Muscle of back (tissue), 3 donors: ENCODE measurements at regions not wholly inside any gene's neighbourhood (a gene's known extent, or its start where the extent isn't known, plus 50 kb on each side); places are given as distances from the start of the nearest gene placed in this dataset.
"Not testable (repeated sequence)": the region's sequence is repeated elsewhere in the genome, so short reads cannot be mapped to it uniquely, and the experiment has no call there.

Experiments used
- DNase-seq, 3 donors: peaks; one replicate each; pipeline versions ENCODE4 v3.0.0 to v3.0.0-alpha.2; 2013

GRCh38 chr3:181609030-181609767 is 102.5 kb upstream of the SOX2 start:
- no peak for DNase-seq

DNA sequence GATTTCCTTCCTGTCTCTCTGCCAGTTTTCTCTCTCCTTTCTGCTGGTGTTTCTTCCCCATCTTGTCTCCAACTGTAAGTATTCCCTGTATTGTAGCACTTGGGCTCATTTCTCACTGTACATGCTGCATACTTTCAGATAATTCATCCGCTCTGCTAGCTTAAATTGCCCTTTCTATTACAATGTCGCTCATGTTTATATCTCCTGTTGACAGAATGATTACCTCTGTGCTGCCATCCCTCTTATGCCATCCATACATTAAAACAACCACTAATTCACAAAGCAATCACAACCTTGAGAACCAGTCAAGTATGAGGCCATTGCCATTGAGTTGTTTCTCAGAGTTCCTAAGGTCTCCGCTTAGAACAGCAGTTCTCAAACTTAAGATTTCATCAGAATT is 107.5 kb upstream of the SOX2 start:
- DNase-seq, result no peak

GRCh38 chr3:181596126-181596525 is 115.6 kb upstream of the SOX2 start:
- DNase-seq, result no peak

- not testable (repeated sequence) for DNase-seq
These were observed 120.8 kb upstream of the SOX2 start for GRCh38 chr3:181590939-181591338.

DNA sequence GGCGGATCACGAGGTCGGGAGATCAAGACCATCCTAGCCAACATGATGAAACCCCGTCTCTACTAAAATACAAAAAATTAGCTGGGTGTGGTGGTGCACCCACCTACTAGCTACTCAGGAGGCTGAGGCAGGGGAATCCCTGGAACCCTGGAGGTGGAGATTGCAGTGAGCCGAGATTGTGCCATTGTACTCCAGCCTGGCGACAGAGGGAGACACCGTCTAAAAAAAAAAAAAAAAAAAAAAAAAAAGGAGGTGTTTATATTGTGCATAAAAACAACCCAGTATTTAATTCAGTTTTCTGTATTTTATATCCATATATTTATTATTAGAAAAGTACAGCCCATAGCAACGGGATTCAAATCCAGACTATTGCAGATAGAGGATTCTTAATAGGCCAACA is 129.1 kb upstream of the SOX2 start:
- no peak for DNase-seq

DNA sequence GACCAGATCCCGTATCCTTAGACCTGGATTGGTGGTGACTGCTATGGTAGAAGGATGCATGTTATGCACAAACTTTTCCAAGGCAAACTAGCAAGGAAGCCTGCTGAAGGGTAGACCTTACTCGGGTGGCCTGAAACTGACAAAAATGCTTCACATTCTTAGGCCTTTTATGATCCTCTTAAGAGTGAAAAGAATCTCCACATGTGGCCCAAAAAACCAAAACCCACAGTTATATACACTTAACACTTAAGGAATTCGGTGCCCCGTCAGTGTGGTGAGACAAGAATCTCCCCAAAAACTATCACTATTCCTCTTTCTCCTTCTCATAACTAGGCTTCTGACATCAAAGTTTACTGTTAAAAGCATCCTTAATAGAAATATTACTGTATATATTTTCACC is 130.1 kb upstream of the SOX2 start:
- no peak for DNase-seq

DNA sequence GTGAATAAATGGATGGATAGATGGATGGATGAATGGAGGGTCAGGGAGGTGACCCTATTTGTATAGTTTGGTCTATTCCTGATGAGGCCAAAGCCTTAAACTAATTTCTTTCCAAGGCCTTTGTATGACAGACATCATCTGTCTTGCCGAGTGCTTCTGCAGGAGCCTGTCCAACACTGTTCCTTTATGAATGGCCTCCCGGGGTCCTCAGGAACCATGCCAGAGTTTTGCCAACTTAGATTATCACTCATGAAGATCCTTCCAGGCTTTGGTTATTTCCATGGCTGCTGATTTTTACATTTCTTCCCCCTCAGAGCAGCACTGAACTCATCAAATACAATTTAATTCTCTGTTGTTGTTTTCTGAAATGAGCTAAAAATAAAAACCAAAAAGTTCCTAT is 133.0 kb upstream of the SOX2 start:
- DNase-seq, result no peak

GRCh38 chr3:181572432-181572831 is 139.3 kb upstream of the SOX2 start:
- DNase-seq, result no peak

GRCh38 chr3:181570472-181570871 is 141.3 kb upstream of the SOX2 start:
- DNase-seq, result no peak

DNA sequence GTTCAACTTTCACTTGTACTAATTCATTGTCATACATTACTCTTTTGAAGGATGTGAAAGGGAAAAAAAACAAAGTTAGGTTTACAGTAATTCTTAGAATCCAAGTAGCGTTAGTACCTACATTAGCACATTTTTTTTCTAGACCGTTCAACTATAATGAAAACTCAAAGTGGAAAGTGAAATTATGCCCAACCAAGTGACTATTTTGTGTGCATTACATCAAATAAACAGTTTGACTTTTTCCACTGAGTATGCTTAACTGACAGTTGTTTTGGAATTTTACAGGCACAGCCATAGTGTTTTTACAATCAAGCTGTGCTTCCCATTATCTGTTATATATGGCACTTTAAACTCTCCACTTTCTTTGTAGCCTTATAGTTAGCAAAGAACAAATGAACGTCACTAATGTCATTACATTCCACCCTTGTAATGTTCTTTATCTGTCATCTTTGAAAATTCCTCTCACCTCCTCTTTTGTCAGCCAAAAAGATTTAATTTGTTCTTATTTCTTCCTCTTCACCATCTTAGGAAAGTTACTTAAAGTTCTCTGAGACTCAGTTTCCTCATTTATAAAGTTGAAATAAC is 142.3 kb upstream of the SOX2 start:
- DNase-seq, result no peak

DNA sequence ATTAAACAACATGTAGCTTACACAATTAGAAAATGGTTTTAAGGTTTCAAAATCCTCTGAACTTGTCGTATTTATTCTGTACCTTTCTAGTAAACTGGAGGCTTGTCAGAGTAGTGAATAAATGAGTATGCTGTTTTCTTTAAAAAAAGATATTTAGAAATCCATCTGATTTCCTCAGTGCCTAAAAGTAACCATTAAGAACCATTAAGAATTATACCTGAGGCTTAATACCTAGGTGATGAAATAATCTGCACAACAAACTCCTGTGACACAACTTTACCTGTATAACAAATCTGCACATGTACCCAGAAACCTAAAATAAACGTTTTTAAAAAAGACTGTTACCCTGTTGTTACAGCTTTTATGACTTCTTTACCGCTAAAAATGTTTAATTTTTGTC is 143.0 kb upstream of the SOX2 start:
- DNase-seq, result no peak

DNA sequence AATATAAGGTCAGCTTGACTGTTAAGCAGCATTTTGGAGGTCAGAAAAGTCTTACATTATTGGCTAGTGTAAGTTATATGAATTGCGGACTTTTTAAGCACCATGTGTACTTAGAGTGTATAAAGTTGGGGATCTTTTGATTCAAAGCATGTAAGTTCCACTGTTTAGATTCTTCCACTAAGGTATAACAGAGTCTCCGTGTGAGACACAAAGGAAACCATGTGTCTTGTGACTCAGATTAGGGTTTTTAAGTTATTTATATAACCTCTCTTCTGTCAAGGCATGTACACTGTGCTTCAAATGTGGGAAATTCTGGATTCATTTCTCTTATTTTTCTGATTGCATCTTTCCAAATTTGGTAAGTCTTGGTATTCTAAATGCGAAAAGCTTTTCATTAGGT is 143.5 kb upstream of the SOX2 start:
- DNase-seq, result no peak

DNA sequence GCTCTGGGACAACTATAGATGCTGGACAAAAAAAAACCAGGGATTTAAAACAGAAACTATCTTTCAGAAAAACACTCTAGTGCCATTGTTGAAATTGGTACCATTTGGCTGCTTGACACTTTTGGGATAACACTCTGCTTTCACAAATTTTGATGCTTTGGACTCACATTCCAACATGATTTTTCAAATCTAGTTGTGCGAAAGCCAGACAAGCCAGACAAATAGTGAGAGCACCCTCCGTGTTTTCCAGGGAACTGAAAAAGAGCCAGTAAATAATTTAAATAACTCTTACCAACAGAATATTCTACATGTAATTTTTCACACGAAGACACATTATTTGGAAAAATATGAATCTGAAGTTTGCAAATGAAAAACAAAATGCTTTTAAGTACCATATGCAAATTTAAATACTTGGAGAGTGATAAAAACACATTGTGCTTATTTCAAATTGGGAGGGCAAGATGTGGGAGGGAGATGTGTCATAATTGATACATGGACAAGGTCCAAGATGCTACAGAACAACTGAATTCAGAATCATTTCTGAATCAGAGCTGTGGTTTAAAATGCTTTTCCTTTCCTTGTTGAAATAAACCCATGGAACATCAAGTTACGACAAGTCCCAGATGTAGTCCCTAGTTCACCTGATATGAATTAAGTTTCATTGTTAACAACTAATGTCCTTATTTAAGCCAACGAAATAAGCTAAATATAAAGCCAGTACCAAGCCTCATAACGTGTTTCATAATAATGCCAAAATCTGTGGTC is 144.2 kb upstream of the SOX2 start:
- no peak for DNase-seq

- no peak for DNase-seq
These were observed 146.3 kb upstream of the SOX2 start for GRCh38 chr3:181565416-181565815.

DNA sequence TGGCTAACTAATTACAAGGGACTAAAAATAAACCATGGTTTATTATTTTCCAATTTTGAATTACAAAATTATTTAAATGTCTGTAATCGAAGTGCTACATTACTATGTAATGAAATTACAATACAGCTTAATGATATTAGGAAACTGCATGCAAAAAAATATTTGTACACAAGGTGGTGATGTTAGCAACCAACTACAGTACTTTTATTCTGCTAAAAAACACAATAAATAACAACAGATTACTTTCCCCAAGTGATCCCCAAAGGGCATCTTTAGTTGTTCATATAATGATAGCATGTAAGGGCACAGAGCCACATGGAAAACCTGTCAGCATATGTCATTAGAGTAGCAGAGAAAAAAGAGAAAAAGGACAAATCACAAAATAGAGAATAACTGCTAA is 147.5 kb upstream of the SOX2 start:
- DNase-seq, result no peak

DNA sequence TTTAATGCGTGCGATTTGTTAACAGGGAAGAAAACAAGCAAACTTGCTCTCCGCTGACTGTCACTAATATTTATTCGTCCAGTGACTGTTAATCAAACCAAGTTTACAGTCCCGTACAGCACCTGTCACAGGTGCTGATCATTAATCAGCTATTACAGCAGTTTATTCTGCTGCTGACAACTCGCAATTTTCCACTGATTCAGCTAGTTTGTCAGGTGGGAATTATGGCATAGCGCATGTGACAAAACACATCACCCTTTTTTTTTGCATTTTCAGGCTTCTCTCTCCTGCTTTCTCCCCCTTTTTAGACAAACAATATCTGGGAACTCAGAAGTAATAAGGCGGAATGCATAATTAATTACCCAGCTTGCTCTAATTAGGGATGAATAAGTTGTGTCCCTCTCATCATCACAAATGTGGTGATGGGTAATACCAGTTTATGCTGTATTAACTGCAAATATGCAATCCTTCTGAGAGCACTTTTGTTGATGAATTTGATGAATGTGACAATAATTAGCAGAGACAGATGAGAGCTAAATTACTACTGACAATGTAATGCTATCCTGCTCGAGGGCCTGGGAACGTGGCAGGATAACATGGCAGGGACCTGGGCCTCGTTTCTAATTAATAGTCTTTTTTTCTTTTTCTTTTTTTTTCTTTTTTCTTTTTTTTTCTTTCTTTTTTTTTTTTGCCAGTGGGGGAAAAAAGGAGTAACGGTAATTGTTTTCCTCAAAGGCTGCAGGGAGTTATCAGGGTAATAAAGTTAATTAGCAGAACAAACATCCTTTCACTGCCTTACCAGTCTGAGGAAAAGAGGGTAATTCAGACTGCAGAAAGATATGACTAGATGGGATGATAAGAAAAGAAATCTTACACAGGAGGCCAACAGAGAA is 150.3 kb upstream of the SOX2 start:
- peak in 1 of 3 donors; percentile 4 for DNase-seq

DNA sequence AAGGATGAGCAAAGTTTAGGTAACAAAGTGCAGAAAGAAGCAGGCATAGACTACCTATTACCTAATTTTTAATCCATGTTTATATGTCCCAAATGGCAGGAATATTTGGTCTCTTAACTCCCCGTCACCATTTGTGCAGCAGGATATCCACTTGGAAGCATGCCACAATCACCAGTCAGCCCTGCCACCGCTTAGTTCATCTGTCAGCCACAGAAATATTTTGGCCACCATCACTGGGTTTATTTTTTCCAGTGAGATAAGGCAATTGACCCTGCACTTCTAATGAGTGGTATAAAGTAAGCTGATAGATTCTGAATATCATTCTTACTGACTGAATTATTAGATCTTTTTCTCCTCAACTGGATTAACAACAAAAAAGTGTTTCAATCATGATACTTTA is 152.9 kb upstream of the SOX2 start:
- DNase-seq, result peak; percentile 3 to 18 (median 11)

DNA sequence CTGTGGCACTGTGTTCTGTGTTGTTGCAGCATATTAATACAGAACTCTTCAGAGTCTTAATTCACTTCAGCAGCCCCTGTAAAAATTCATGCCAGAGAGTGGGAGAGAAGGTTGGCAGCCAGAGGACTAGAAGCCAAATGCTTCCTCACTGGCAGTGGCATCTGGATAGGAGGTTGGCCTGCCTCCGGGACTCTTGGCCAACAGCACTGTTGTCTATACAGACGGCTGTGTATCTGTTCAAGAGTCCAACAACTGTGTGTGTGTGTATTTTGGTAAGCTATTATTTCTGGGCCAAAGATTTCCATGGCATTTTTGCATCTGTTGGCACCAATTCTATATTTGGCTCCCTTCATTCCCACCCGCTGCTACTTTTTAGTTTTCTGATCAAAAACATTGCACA is 156.0 kb upstream of the SOX2 start:
- peak; percentile 16 to 27 (median 25) for DNase-seq

DNA sequence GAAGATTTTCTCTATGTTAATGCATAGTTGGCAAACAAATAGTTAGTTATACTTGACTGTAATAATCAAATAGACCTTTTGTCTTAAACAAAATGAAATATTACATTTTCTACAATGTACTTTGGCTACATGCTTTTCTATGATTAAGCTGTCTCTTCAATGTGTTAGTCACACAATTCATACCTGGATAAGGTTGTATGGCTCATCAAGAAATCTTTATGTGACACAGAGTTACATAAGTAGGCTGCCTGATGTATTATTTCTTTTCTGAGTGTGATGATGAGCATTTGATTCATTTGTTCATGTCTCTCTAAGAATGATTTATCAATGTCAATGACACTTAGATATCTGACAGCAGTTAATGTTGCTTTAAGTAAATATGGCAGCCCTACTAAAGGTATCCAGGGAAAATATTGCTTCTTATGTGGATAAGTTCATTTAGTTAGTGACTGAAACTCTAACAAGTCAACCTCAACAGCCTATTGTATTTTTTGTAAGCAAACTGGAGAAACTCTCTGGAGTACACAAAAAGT is 157.4 kb upstream of the SOX2 start:
- no peak for DNase-seq

- no peak for DNase-seq
These were observed 162.5 kb upstream of the SOX2 start for GRCh38 chr3:181549266-181549665.

- no peak for DNase-seq
These were observed 170.3 kb upstream of the SOX2 start for GRCh38 chr3:181541414-181541813.

GRCh38 chr3:181534781-181535221 is 176.9 kb upstream of the SOX2 start:
- no peak for DNase-seq
